ENCODE measurements at regions not wholly inside any gene's neighbourhood (a gene's known extent, or its start where the extent isn't known, plus 50 kb on each side); places are given as distances from the start of the nearest gene placed in this dataset.
"Not testable (repeated sequence)": the region's sequence is repeated elsewhere in the genome, so short reads cannot be mapped to it uniquely, and the experiment has no call there.

DNA sequence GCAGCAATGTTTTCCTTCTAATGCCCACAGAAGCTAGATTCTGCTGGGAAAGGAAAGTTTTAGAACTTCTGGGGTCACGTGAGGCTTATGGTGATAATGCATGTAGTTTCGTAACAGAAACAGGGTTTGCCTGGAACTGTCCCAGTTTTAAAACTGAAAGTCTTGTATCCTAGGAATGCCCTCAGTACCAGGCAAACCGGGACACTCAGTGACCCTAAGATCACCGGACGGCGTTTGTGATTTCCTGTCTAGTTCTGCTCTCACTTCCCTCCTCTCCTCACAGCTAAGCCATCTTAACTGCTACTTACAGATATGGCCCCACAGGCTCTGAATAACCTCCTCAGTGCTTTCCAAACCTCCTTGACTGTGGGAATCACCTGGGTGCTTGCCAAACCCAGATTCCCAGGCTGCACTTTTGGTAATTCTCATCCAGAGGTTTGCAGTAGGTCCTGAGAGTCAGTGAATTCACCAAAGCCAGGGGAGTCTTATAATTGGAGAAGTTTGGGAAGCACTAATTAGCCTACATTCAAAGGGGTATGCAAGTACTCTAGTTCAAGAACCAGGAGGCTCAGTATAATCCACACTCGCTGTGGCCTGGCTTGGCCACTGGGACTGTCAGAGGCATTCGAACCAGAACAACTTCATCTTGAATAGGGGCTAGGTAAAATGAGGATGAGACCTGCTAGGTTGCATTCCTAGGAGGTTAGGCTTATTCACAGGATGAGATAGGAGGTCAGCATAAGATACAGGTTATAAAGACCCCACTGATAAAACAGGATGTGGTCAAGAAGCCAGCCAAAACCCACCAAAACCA is 231.6 kb upstream of the MYLIP start:
- no peak for DNase-seq

GRCh38 chr6:15894973-15895725 is 232.3 kb upstream of the DTNBP1 start:
- no peak for DNase-seq

DNA sequence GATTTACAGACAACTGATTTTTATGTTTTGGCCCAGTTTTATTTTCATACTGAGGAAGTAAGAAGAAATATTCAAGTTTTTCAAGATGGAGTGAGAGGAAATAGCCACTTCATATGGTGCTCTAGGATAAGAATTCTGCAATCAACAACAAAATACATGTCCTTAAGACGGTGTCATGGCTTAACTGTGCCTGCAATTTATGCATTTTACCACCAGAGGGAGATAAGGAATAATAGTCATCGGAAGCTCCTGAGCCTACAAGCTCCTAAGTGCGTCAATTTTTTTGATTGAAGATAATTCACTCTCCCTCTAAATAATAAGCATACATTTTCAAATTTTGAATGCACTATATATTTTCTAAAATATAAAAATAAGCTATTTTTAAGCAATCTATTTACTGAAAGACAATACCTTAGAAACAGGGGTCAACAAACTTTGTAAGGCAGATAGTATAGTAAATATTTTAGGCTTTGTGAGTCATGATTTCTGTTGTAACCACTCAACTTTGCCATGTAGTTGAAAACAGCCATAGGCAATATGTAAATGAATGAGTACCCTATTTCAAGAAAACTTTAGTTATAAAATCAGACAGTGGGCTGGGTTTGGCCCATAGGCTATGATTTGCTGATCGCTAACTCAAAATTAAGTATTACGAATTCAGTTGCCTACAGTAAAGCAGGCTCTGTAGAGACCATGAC is 230.9 kb upstream of the DTNBP1 start:
- DNase-seq: peak; percentile 31

- DNase-seq: no peak
Observed at GRCh38 chr6:15892369-15892768, 229.5 kb upstream of the DTNBP1 start.

GRCh38 chr6:15888798-15889772 is 226.3 kb upstream of the DTNBP1 start:
- no peak for DNase-seq

GRCh38 chr6:15887491-15888461 is 224.9 kb upstream of the DTNBP1 start:
- no peak for DNase-seq

DNA sequence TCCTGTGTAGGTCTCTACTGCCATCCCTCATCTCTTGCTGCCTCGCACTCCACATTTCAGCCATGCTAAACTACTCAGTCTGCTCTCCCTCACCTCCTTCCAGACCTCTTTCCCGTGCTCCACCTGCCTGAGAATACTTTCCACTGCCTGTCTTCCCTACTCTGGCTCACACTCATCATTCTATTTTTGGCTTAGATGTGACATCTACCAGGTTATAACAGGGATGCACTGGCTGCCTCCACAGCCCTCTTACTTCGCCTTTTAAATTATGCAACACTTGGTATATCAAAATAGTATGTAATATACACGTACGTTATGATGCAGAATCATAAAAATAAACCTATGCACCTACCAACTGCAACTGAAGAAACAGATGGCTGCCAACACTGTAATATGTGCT is 222.8 kb upstream of the DTNBP1 start:
- no peak for DNase-seq

GRCh38 chr6:15883593-15883992 is 220.8 kb upstream of the DTNBP1 start:
- DNase-seq: not testable (repeated sequence)

DNA sequence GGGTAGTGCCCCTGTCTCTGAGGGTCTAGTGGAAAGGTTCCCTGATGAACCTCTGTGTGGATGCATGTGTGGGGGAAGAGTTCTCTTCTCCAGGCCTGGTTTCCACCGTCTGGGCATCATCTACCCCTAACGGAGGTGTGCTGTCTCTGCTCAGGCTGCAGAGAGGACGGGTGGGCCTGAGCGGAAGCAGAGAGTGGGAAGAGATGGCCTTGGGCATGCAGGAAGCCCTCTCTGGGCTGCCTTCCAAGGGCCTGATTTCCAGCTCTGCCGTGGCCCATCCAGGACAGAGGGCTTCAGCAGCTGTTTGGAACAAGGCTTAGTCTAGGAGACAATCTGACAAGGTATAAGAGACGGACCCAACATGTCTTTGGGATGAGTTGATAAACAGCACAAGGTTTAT is 220.1 kb upstream of the DTNBP1 start:
- no peak for DNase-seq

DNA sequence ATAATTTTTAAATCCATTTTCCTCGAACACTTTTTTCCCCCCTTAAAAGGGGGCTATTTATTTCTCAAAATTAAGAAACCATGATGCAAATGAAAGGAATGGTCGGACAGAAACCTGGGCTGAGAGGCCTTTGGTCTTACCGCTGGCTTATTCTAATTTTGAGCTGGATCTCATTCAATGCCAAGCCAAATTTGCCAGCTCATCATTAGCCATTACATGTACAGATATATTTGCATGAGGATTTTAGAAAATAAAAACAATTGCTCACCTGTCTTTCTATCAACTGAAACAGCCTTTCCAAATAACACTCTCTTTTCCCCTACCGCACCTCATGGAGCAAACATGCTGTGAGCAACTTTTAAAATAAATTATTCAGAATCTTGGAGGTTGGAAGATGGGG is 219.5 kb upstream of the DTNBP1 start:
- no peak for DNase-seq

DNA sequence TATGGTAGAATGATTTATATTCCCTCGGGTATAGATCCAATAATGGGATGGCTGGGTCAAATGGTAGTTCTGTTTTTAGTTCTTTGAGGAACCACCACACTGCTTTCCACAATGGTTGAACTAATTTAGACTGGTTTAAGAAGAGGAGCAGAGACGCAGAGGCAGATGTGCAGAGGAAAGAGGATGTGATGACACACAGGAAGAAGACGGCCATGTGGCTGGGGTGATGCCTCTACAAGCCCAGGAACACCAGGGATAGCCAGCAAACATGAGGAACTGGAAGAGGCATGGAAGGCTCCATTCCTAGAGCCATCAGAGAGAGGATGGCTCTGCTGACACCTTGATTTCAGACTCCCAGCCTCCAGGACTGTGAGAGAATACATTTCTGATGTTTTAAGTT is 218.3 kb upstream of the DTNBP1 start:
- no peak for DNase-seq

DNA sequence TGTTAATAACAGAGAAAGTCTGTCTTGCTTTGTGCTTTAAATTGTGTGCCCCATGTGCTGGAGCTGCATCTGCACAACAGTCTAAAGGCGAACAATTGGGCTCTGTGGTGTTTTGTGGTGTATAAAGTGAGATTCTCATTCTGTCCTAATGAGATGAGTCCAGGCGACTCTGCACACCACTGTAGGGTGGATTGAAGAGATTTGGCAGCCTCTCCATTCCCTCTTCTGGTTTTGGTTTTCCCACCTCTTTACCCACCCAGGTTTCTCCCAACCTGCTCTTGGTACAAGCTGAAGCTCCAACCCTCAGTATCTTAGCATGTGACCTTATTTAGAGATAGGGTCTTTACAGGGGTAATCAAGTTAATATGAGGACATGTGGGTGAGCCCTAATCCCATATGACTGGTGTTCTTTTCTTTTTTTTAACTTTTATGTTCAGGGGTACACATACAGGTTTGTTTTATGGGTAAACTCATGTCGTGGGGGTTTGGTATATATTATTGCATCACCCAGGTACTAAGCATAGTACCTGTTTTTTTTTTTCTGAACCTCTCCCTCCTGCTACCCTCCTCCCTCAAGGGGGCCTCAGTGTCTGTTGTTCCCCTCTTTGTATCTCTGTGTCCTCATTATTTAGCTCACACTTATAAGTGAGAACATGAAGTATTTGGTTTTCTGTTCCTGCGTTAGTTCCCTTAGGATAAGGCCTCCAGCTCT is 217.6 kb upstream of the DTNBP1 start:
- no peak for DNase-seq

DNA sequence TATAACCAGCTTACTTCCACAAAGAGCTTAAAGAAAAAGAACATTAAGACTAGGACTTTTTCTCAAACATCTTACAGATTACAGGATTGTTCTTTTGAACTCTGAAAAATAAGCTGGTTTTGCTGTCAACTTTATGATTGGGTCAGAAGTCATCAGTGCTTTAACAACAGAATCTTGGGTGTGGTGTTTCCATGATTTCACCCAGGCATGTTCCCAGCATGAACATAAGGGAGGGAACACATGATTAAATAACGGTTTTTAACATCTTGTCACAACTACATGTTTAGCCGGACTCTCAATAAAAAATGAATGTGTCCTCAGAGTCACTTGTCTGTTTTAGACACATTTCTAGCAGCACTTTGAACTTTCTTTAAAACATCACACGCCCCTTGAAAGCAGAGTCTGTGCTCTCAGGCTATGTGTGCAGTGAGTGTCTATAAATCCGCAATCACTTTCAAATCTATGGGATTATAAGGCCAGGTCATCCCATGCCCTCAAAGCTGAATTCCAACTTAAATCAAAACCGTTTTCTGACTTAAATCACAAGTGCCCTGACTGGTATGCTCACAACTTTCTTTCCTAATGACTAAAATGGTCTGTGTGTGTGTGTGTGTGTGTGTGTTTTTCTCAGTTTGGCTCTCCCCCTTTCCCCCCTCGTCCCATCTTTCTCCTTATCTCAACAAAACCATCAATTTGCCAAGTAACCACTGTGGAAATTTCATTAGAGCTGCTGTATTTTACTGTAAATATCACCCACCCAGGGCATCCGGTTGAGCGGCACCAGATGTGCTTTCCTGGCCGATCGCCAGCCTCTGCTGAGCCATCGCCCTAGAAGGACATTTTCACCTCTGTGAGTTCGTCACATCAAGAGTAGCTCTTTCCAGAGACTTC is 216.8 kb upstream of the DTNBP1 start:
- peak; percentile 59 for DNase-seq

DNA sequence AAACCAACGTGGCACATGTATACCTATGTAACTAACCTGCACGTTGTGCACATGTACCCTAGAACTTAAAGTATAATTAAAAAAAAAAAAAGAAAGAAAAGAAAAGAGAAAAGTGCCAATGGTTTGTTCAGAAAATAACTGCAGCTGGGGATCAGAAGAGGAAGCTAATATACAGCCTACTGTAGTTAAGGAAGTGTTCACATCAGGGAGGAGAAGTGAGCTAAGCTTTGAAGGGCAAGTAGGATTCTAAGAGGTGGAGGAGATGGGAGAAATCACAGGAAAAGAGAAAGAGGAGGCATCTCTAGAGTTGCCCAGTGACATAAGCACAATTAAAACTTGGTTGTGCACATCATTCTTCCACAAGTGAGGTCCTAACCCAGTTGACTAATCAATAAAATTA is 214.4 kb upstream of the DTNBP1 start:
- no peak for DNase-seq

GRCh38 chr6:15876406-15876805 is 213.6 kb upstream of the DTNBP1 start:
- DNase-seq: no peak

GRCh38 chr6:15875797-15876196 is 213.0 kb upstream of the DTNBP1 start:
- DNase-seq: no peak

DNA sequence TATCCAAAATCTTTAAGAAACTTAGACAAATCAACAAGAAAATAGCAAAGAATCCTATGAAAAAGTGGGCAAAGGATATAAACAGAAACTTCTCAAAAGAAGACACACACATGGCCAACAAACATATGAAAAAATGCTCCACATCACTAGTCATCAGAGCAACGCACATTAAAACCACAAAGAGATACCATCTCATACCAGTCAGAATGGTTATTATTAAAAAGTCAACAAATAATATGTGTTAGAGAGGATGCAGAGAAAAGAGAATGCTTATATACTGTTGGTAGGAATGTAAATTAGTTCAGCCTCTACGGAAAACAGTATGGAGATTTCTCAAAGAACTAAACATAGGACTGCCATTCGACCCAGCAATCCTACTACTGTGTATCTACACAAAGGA is 212.0 kb upstream of the DTNBP1 start:
- DNase-seq: no peak

- no peak for DNase-seq
Observed at GRCh38 chr6:15874326-15874725, 211.5 kb upstream of the DTNBP1 start.

Data from DMS 273 treated with DMSO at 0.1 percent for 48 hours (cell line).